Kidney epithelial cell (primary cell): ENCODE measurements at regions not wholly inside any gene's neighbourhood (a gene's known extent, or its start where the extent isn't known, plus 50 kb on each side); places are given as distances from the start of the nearest gene placed in this dataset.

Experiments
- DNase-seq: peaks from one replicate; pipeline ENCODE4 v3.0.0-alpha.2; 2010; ENCODE audit warnings: low read depth
- H3K27me3 ChIP-seq: 2 replicates; pipeline ENCODE4 v1.6.0; 2011; ENCODE audit warnings: low read length; ENCODE audit not compliant: control insufficient read depth, insufficient read depth
- H3K36me3 ChIP-seq: 2 replicates; pipeline ENCODE4 v1.5.1; 2011; ENCODE audit warnings: low read length; ENCODE audit not compliant: control insufficient read depth, insufficient read depth
- H3K4me3 ChIP-seq: 2 replicates; pipeline ENCODE4 v1.5.1; 2011; ENCODE audit warnings: low read depth, mild to moderate bottlenecking, control low read depth, low read length
- TF ChIP-seq, protein P1 (sequence below): IDR thresholded peaks from 2 replicates; pipeline ENCODE4 v1.5.1; 2011; ENCODE audit warnings: mild to moderate bottlenecking, moderate library complexity, low read length, control low read depth, inconsistent platforms; ENCODE audit not compliant: insufficient read depth, poor library complexity, severe bottlenecking

DNA sequence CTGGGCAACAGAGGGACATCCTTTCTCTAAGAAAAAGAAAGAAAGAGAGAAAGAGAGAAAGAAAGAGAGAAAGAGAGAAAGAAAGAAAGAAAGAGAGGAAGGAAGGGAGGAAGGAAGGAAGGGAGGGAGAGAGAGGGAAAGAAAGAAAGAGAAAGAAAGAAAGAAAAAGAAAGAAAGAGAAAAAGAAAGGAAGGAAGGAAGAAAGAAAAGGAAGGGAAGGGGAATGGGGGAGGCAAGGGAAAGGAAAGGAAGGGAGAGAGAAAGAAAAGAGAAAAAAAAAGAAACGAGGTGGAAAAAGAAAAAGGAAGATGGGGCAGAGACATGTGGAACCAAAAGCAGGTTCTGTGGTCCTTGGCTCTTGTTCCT is 82.9 kb upstream of the SMNDC1 start:
- TF ChIP-seq, protein P1, sequence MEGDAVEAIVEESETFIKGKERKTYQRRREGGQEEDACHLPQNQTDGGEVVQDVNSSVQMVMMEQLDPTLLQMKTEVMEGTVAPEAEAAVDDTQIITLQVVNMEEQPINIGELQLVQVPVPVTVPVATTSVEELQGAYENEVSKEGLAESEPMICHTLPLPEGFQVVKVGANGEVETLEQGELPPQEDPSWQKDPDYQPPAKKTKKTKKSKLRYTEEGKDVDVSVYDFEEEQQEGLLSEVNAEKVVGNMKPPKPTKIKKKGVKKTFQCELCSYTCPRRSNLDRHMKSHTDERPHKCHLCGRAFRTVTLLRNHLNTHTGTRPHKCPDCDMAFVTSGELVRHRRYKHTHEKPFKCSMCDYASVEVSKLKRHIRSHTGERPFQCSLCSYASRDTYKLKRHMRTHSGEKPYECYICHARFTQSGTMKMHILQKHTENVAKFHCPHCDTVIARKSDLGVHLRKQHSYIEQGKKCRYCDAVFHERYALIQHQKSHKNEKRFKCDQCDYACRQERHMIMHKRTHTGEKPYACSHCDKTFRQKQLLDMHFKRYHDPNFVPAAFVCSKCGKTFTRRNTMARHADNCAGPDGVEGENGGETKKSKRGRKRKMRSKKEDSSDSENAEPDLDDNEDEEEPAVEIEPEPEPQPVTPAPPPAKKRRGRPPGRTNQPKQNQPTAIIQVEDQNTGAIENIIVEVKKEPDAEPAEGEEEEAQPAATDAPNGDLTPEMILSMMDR = no peak
- DNase-seq = no peak
- Histone ChIP-seq H3K27me3 (no peaks in the 10 kb centered on the region), H3K4me3 (no peak overlapping the region), H3K36me3 (no peaks in the 10 kb centered on the region)

DNA sequence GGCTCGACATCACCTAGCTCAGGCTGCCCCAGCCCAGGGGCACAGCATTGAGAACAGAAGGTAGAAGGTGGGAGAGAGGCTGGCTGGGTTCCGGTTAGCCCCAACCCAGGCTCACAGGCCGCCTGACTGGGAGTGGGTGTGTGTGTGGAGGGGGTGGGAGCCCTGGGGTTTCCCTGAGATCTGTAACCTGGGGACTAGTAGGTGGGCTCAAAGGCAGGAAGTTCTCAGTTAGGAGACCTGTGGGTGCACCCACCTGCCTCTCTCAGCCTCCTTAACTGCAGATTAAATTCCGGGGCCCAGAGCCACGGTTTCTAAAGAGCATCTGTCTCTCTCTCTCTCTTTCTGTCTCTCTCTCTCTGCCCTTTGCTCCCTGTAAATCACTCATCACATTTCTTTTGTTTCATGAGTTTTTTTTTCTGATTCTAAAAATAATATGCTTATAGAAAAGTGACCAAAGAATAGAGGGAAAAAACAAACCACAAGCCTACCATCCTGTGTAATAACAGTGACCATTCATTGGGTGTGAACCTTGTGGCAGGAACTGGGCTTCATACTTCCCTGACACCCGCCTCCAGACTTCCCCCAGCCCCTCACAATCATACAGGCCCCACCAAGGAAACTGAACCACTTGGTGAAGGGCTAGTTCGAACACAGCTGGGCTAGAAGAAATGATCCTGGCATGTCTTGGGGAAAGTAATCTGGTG is 83.4 kb upstream of the SMNDC1 start:
- H3K36me3 ChIP-seq = no peaks in the 10 kb centered on the region
- no peaks in the 10 kb centered on the region for H3K27me3 ChIP-seq
- H3K4me3 ChIP-seq = no peak overlapping the region
- DNase-seq = no peak
- TF ChIP-seq, protein P1 = no peak

DNA sequence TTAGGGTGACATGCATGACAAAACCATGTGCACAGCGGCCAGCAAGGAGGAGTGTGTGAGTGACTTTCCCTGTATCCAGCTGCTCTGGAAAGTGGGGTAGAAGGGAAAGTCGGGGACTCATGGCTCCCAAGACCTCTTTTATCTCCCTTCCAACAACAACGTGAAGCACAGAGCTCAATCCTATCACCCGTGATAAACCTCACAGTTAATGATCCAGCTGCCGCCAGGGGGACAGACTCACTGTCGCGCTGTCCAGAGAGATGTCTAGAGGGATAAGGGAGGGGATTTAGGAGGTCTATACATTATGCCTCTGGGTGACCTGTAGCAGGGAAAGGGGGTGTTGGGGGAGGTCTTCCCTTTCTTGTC is 84.0 kb upstream of the SMNDC1 start:
- Histone ChIP-seq H3K27me3 (no peaks in the 10 kb centered on the region), H3K4me3 (no peak overlapping the region), H3K36me3 (no peaks in the 10 kb centered on the region)
- TF ChIP-seq, protein P1 = peak; percentile 17
- no peak for DNase-seq

DNA sequence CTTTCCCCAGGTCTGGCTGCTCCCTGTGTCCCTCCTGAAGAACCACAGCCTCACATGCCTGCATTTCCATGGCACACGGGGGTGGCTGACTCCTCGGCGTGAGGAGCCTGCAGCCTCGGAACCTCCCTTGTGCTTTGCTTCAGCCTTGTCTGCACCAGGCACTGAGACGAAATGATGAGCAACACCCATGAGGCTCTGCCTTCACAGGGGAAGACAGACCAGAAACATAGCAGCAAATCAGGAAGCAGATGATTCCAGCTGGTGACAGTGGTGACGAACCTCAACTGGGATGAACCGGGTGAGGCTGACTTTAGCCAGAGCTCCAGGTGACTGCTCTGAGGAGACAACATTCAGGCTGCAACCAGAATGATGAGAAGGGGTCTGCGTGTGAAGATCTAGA is 84.5 kb upstream of the SMNDC1 start:
- Histone ChIP-seq H3K4me3 (no peak overlapping the region), H3K27me3 (no peaks in the 10 kb centered on the region), H3K36me3 (no peaks in the 10 kb centered on the region)
- DNase-seq = no peak
- TF ChIP-seq, protein P1 = no peak

DNA sequence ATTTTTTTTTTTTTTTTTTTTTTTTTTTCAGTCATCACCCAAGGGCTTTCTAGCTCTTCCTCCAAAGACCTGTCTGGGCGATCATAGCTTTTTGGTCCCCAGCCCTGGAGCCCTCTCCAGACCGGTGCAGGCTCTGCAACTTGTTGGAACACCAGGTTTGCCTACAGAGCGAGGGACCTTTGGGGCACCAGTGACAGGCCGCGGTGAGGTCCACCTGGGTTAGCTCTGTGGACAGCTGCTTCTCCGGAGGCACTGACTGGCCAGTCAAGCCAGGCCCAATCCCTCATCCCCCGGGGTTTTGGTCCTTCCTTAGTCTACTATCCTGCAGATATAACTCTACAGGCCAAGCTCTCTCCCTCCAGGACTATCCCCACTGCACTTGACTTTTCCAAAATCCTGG is 86.8 kb upstream of the SMNDC1 start:
- DNase-seq = no peak
- H3K4me3 ChIP-seq = no peak overlapping the region
- no peaks in the 10 kb centered on the region for H3K36me3 ChIP-seq
- H3K27me3 ChIP-seq = no peaks in the 10 kb centered on the region
- TF ChIP-seq, protein P1 = no peak

DNA sequence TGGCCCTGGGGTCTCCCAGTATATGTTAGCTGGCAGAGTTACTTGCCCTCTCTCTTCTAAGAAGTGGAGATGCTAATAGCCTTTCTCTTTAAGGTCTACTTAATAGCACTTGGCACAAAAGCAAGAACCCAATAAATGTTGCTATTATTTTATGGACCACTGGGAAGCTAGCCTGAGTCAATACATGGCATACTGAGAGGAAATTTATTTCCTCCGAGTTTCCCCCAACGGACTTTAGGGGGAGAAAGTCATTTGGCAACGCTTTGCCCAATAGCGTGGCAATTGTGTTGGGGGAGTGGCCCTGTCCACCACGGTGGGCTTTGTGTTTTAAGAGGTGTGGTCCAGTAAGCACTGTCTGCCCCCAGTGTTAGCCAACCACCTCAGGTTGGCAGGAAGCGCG is 87.4 kb upstream of the SMNDC1 start:
- TF ChIP-seq, protein P1 = no peak
- no peaks in the 10 kb centered on the region for H3K36me3 ChIP-seq
- no peak overlapping the region for H3K4me3 ChIP-seq
- H3K27me3 ChIP-seq = no peaks in the 10 kb centered on the region
- DNase-seq = no peak
